Sigmoid colon (tissue), 6 donors: ENCODE measurements at regions not wholly inside any gene's neighbourhood (a gene's known extent, or its start where the extent isn't known, plus 50 kb on each side); places are given as distances from the start of the nearest gene placed in this dataset.

Source experiments
- DNase-seq: peaks from one replicate; pipeline ENCODE4 v3.0.0-alpha.2; 2019
- H3K27ac ChIP-seq, 4 donors: fragments of 200-600 bp; sonication (generic); one replicate each; pipeline ENCODE4 v1.5.1; 2016 to 2019; ENCODE audit warnings: mild to moderate bottlenecking in 1 of 4
- H3K27me3 ChIP-seq, 3 donors: fragments of 200-600 bp; sonication (generic); one replicate each; pipeline ENCODE4 v1.5.1; 2019; ENCODE audit warnings: mild to moderate bottlenecking in 1 of 3
- H3K36me3 ChIP-seq, 4 donors: fragments of 200-600 bp; sonication (generic); one replicate each; pipeline ENCODE4 v1.5.1; 2016 to 2019
- H3K4me1 ChIP-seq, 4 donors: fragments of 200-600 bp; sonication (generic); one replicate each; pipeline ENCODE4 v1.5.1; 2017 to 2019
- H3K4me3 ChIP-seq, 4 donors: fragments of 200-600 bp; sonication (generic); one replicate each; pipeline ENCODE4 v1.5.1; 2017 to 2019; ENCODE audit warnings: mild to moderate bottlenecking in 2 of 4, moderate library complexity in 1 of 4
- H3K9me3 ChIP-seq, 4 donors: fragments of 200-600 bp in 3 of 4; sonication (generic) in 3 of 4; one replicate each; pipeline versions ENCODE4 v1.5.1 to v1.6.1; 2013 to 2019
- EP300 ChIP-seq, 4 donors: sonication (generic); formaldehyde crosslinking; IDR thresholded peaks; one replicate each; pipeline ENCODE4 v1.6.1; 2017; ENCODE audit warnings: antibody characterized with exemption in 4 of 4
- POLR2A ChIP-seq, 2 donors: fragments of 450-650 bp; IDR thresholded peaks; one replicate each; pipeline ENCODE4 v1.6.1; 2016; ENCODE audit warnings: antibody characterized with exemption in 2 of 2, mild to moderate bottlenecking in 2 of 2, moderate library complexity in 2 of 2
- POLR2AphosphoS5 ChIP-seq, 4 donors: sonication (generic); formaldehyde crosslinking; IDR thresholded peaks; one replicate each; pipeline ENCODE4 v1.6.1; 2017; ENCODE audit warnings: antibody characterized with exemption in 4 of 4
- WGBS, 2 donors: extraction: QIAGEN DNeasy Blood & Tissue Kit; methylation state at CpG; one replicate each; pipeline ENCODE4 v1.1.7; 2013; 5-methylcytosine and 5-hydroxymethylcytosine counted together
- intact Hi-C: fragments of 100-400 bp; cut with DNase I; formaldehyde crosslinking; loops from one replicate; pipeline ENCODE4 v1.15.1; 2023
- TF ChIP-seq, protein P1 (sequence below), 4 experiments: fragments of 450-650 bp in 3 of 4; fragments of 200-600 bp in 1 of 4; IDR thresholded peaks; one replicate each; pipeline ENCODE4 v1.5.1; 2016 to 2019; ENCODE audit warnings: antibody characterized with exemption in 4 of 4, mild to moderate bottlenecking in 3 of 4, moderate library complexity in 2 of 4
- donor health status: healthy with polysubstance abuse.
- donor health status: healthy.

GRCh38 chr11:34795641-34796040, 120.5 kb downstream of the APIP start:
- Histone ChIP-seq H3K4me1 (no peaks in the 10 kb centered on the region), H3K27ac (no peak overlapping the region), H3K36me3 (no peaks in the 10 kb centered on the region), H3K27me3 (no peaks in the 10 kb centered on the region), H3K9me3 (no peaks in the 10 kb centered on the region), H3K4me3 (no peak overlapping the region)
- TF ChIP-seq POLR2A (IDR thresholded peaks at IDR 0.05) (no peak), POLR2AphosphoS5 (IDR thresholded peaks at IDR 0.05) (no peak), EP300 (IDR thresholded peaks at IDR 0.05) (no peak)
- TF ChIP-seq, protein P1, sequence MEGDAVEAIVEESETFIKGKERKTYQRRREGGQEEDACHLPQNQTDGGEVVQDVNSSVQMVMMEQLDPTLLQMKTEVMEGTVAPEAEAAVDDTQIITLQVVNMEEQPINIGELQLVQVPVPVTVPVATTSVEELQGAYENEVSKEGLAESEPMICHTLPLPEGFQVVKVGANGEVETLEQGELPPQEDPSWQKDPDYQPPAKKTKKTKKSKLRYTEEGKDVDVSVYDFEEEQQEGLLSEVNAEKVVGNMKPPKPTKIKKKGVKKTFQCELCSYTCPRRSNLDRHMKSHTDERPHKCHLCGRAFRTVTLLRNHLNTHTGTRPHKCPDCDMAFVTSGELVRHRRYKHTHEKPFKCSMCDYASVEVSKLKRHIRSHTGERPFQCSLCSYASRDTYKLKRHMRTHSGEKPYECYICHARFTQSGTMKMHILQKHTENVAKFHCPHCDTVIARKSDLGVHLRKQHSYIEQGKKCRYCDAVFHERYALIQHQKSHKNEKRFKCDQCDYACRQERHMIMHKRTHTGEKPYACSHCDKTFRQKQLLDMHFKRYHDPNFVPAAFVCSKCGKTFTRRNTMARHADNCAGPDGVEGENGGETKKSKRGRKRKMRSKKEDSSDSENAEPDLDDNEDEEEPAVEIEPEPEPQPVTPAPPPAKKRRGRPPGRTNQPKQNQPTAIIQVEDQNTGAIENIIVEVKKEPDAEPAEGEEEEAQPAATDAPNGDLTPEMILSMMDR (IDR thresholded peaks at IDR 0.05), result no peak
- intact Hi-C loops, result no loop called here
- no peak for DNase-seq

DNA sequence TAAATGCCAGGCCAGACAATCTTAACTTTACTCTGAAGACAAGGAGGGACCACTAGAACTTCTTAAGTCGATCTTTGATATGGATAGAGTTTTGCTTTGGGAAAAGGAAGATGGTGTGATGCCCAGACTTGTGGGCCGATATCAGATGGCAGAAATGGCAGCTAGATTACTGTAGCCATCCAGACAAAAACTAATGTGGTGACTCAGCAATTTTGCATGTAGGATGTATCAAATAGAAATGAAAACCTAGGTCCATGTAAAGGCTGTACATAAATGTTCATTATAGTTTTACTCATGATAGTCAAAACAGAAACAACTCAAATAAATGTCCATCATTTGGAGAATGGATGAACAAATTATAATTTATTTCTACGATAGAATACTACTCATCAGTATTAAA, 121.5 kb downstream of the APIP start:
- Histone ChIP-seq H3K36me3 (no peaks in the 10 kb centered on the region), H3K27ac (no peak overlapping the region), H3K27me3 (no peaks in the 10 kb centered on the region), H3K4me3 (no peak overlapping the region), H3K4me1 (no peaks in the 10 kb centered on the region), H3K9me3 (no peaks in the 10 kb centered on the region)
- intact Hi-C loops, result no loop called here
- WGBS, 2 donors, result 93% methylated on average over 3 of the region's 3 CpGs
- no peak for TF ChIP-seq EP300 (IDR thresholded peaks at IDR 0.05)
- DNase-seq, result no peak

DNA sequence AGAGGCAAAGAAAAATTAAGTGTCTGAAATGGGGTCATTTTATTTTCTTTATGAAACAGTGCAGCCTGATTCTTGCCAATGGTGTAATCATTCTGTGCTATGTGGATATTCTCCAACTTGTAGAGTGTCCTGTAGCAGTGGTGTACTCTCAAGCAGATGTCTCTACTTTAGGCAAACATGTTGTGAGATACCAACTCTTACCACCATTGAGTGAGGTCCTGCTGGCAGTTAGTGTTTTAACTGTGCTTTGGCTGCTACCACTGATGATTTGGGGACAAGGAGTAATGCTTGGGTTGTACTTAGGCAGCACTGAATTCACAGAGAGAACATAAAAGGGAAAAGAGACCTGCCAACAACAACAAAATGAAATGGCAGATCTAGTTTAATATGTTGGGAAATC, 122.5 kb downstream of the APIP start:
- intact Hi-C loops, result no loop called here
- TF ChIP-seq POLR2AphosphoS5 (IDR thresholded peaks at IDR 0.05) (no peak), EP300 (IDR thresholded peaks at IDR 0.05) (no peak), POLR2A (IDR thresholded peaks at IDR 0.05) (no peak)
- TF ChIP-seq, protein P1 (IDR thresholded peaks at IDR 0.05), result no peak
- H3K4me3 ChIP-seq, result no peak overlapping the region
- H3K36me3 ChIP-seq, result no peaks in the 10 kb centered on the region
- H3K9me3 ChIP-seq, result no peaks in the 10 kb centered on the region
- H3K4me1 ChIP-seq, result no peaks in the 10 kb centered on the region
- H3K27ac ChIP-seq, result no peak overlapping the region
- H3K27me3 ChIP-seq, result no peaks in the 10 kb centered on the region
- DNase-seq, result no peak

DNA sequence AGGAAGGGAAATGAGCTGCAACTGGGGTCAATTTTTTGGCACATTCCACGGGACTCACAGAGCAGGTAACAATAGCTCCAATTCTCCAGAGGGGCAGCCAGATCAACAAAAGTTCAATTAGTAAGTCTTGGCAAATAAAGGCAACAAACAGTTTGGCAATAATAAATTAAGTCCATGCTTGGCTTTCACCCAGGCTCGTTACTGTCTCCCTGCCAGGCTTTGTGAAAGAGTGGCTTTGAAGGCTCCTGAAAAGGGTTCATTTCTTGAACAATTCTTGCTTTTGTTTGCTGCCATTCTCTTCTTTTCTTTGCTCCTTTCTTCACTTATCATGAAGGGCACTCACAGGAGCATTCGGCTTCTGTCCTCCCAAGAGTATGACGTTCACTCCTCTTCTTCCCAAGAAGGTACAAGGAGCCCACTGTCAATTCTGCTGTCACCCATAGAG, 123.3 kb downstream of the APIP start:
- 22 to 67% methylated on average over 4 of the region's 4 CpGs for WGBS, 2 donors
- Histone ChIP-seq H3K27ac (no peak overlapping the region), H3K4me3 (no peak overlapping the region), H3K9me3 (no peaks in the 10 kb centered on the region), H3K4me1 (no peaks in the 10 kb centered on the region), H3K27me3 (no peaks in the 10 kb centered on the region), H3K36me3 (no peaks in the 10 kb centered on the region)
- DNase-seq, result no peak
- intact Hi-C loops, result no loop called here
- TF ChIP-seq EP300 (IDR thresholded peaks at IDR 0.05), result no peak
- TF ChIP-seq, protein P1 (IDR thresholded peaks at IDR 0.05), result no peak
- no peak for TF ChIP-seq POLR2AphosphoS5 (IDR thresholded peaks at IDR 0.05)
- TF ChIP-seq POLR2A (IDR thresholded peaks at IDR 0.05), result no peak

- intact Hi-C loops, result no loop called here
- Histone ChIP-seq H3K4me1 (no peaks in the 10 kb centered on the region), H3K27me3 (no peaks in the 10 kb centered on the region), H3K9me3 (no peaks in the 10 kb centered on the region), H3K36me3 (no peaks in the 10 kb centered on the region), H3K27ac (no peak overlapping the region), H3K4me3 (no peak overlapping the region)
- TF ChIP-seq EP300 (IDR thresholded peaks at IDR 0.05) (no peak), POLR2AphosphoS5 (IDR thresholded peaks at IDR 0.05) (no peak), POLR2A (IDR thresholded peaks at IDR 0.05) (no peak)
- TF ChIP-seq, protein P1 (IDR thresholded peaks at IDR 0.05), result no peak
- DNase-seq, result no peak
- WGBS, 2 donors, result 69 to 84% methylated on average over 5 of the region's 5 CpGs
These were observed 124.2 kb downstream of the APIP start for GRCh38 chr11:34791780-34792542.
